Myocyte (in vitro differentiated cells): ENCODE measurements at regions not wholly inside any gene's neighbourhood (a gene's known extent, or its start where the extent isn't known, plus 50 kb on each side); places are given as distances from the start of the nearest gene placed in this dataset.

Experiments
- DNase-seq: peaks from one replicate; pipeline ENCODE4 v3.0.0-alpha.2; 2012; ENCODE audit warnings: low read depth

- DNase-seq: no peak
These were observed 173.5 kb downstream of the DLL1 start for GRCh38 chr6:170117111-170117972.

GRCh38 chr6:170116636-170117035 lies 174.2 kb downstream of the DLL1 start:
- no peak for DNase-seq

- no peak for DNase-seq
These were observed 175.7 kb downstream of the DLL1 start for GRCh38 chr6:170114956-170115855.

GRCh38 chr6:170114187-170114945 lies 176.5 kb downstream of the DLL1 start:
- no peak for DNase-seq

- DNase-seq: no peak
These were observed 177.7 kb downstream of the DLL1 start for GRCh38 chr6:170113141-170113540.

- DNase-seq: no peak
These were observed 178.4 kb downstream of the DLL1 start for GRCh38 chr6:170112583-170112860.

- DNase-seq: no peak
These were observed 178.9 kb downstream of the DLL1 start for GRCh38 chr6:170111816-170112582.

- no peak for DNase-seq
These were observed 179.7 kb downstream of the DLL1 start for GRCh38 chr6:170111141-170111664.

GRCh38 chr6:170110201-170111140 lies 180.4 kb downstream of the DLL1 start:
- DNase-seq: no peak

- no peak for DNase-seq
These were observed 181.8 kb downstream of the DLL1 start for GRCh38 chr6:170108890-170109587.

GRCh38 chr6:170108456-170108855 lies 182.4 kb downstream of the DLL1 start:
- DNase-seq: no peak

GRCh38 chr6:170107606-170108222 lies 183.2 kb downstream of the DLL1 start:
- DNase-seq: no peak

- DNase-seq: no peak
These were observed 183.9 kb downstream of the DLL1 start for GRCh38 chr6:170106906-170107525.

GRCh38 chr6:170102582-170103481 lies 188.0 kb downstream of the DLL1 start:
- DNase-seq: no peak

GRCh38 chr6:170102038-170102437 lies 188.8 kb downstream of the DLL1 start:
- DNase-seq: no peak

- no peak for DNase-seq
These were observed 189.4 kb downstream of the DLL1 start for GRCh38 chr6:170101281-170102035.
